Activated T-cell treated with anti-CD3 and anti-CD28 coated beads, Interleukin-2, amount 50 U/mL, for 4 hours (primary cell): ENCODE measurements at regions not wholly inside any gene's neighbourhood (a gene's known extent, or its start where the extent isn't known, plus 50 kb on each side); places are given as distances from the start of the nearest gene placed in this dataset.
"Not testable (repeated sequence)": the region's sequence is repeated elsewhere in the genome, so short reads cannot be mapped to it uniquely, and the experiment has no call there.

Experiments used
- ATAC-seq, 2 donors: fragments of 200-7000 bp; cut with Tn5 transposase; one replicate each; pipeline ENCODE4 v1.10.0; 2021
- DNase-seq: peaks from one replicate; pipeline ENCODE4 v3.0.0-alpha.2; 2020
- H3K27me3 Mint-ChIP-seq: one replicate; pipeline ENCODE4 v1.8.0; 2021; ENCODE audit warnings: low read depth, mixed read lengths
- H3K36me3 Mint-ChIP-seq: one replicate; pipeline ENCODE4 v1.8.0; 2022; ENCODE audit warnings: mixed read lengths; ENCODE audit not compliant: insufficient read depth
- H3K4me1 Mint-ChIP-seq: one replicate; pipeline ENCODE4 v1.8.0; 2021; ENCODE audit warnings: low read depth, mixed read lengths
- H3K4me3 Mint-ChIP-seq: one replicate; pipeline ENCODE4 v1.8.0; 2021; ENCODE audit warnings: mild to moderate bottlenecking, moderate library complexity, mixed read lengths
- H3K9me3 Mint-ChIP-seq: one replicate; pipeline ENCODE4 v1.8.0; 2021; ENCODE audit warnings: mixed read lengths

GRCh38 chr1:189787201-189787600, 690.5 kb downstream of the BRINP3 start:
- H3K4me1 Mint-ChIP-seq = no peaks in the 10 kb centered on the region
- DNase-seq (no peak), ATAC-seq (no peak)
- H3K4me3 Mint-ChIP-seq = no peak overlapping the region
- H3K9me3 Mint-ChIP-seq = peaks cover 19% of the 10 kb centered on the region
- H3K27me3 Mint-ChIP-seq = no peaks in the 10 kb centered on the region
- H3K36me3 Mint-ChIP-seq = no peaks in the 10 kb centered on the region

- DNase-seq = no peak
- Mint-ChIP-seq H3K36me3 (no peaks in the 10 kb centered on the region), H3K4me3 (no peak overlapping the region), H3K9me3 (peaks cover 19% of the 10 kb centered on the region), H3K27me3 (no peaks in the 10 kb centered on the region), H3K4me1 (no peaks in the 10 kb centered on the region)
- no peak for ATAC-seq
Measured at GRCh38 chr1:189790335-189790734, 687.3 kb downstream of the BRINP3 start.

GRCh38 chr1:189803364-189803763, 674.3 kb downstream of the BRINP3 start:
- DNase-seq (no peak), ATAC-seq (no peak)
- H3K27me3 Mint-ChIP-seq = no peaks in the 10 kb centered on the region
- no peaks in the 10 kb centered on the region for H3K36me3 Mint-ChIP-seq
- peaks cover 2% of the 10 kb centered on the region for H3K9me3 Mint-ChIP-seq
- no peak overlapping the region for H3K4me3 Mint-ChIP-seq
- no peaks in the 10 kb centered on the region for H3K4me1 Mint-ChIP-seq

- Mint-ChIP-seq H3K4me3 (no peak overlapping the region), H3K4me1 (no peaks in the 10 kb centered on the region), H3K27me3 (no peaks in the 10 kb centered on the region), H3K9me3 (no peaks in the 10 kb centered on the region), H3K36me3 (no peaks in the 10 kb centered on the region)
- no peak for ATAC-seq
- no peak for DNase-seq
Measured at GRCh38 chr1:189804352-189804751, 673.3 kb downstream of the BRINP3 start.

- Mint-ChIP-seq H3K9me3 (no peaks in the 10 kb centered on the region), H3K36me3 (no peaks in the 10 kb centered on the region), H3K4me1 (no peaks in the 10 kb centered on the region), H3K27me3 (no peaks in the 10 kb centered on the region), H3K4me3 (no peak overlapping the region)
- no peak for DNase-seq
- no peak for ATAC-seq
Measured at GRCh38 chr1:189805735-189806134, 671.9 kb downstream of the BRINP3 start.

GRCh38 chr1:189810639-189811038, 667.0 kb downstream of the BRINP3 start:
- not testable (repeated sequence) for H3K9me3 Mint-ChIP-seq, H3K36me3 Mint-ChIP-seq, ATAC-seq, H3K4me1 Mint-ChIP-seq, H3K4me3 Mint-ChIP-seq, DNase-seq, H3K27me3 Mint-ChIP-seq

- Mint-ChIP-seq H3K9me3 (no peaks in the 10 kb centered on the region), H3K4me1 (no peaks in the 10 kb centered on the region), H3K4me3 (no peak overlapping the region), H3K36me3 (no peaks in the 10 kb centered on the region), H3K27me3 (no peaks in the 10 kb centered on the region)
- no peak for ATAC-seq
- no peak for DNase-seq
Measured at GRCh38 chr1:189811960-189812359, 665.7 kb downstream of the BRINP3 start.

- H3K27me3 Mint-ChIP-seq = no peaks in the 10 kb centered on the region
- ATAC-seq (no peak), DNase-seq (no peak)
- H3K9me3 Mint-ChIP-seq = peaks cover 9% of the 10 kb centered on the region
- no peaks in the 10 kb centered on the region for H3K4me1 Mint-ChIP-seq
- H3K36me3 Mint-ChIP-seq = no peaks in the 10 kb centered on the region
- H3K4me3 Mint-ChIP-seq = no peak overlapping the region
Measured at GRCh38 chr1:189816558-189816957, 661.1 kb downstream of the BRINP3 start.

- H3K4me3 Mint-ChIP-seq = no peak overlapping the region
- H3K27me3 Mint-ChIP-seq = no peaks in the 10 kb centered on the region
- no peaks in the 10 kb centered on the region for H3K36me3 Mint-ChIP-seq
- peaks cover 14% of the 10 kb centered on the region for H3K9me3 Mint-ChIP-seq
- DNase-seq (no peak), ATAC-seq (no peak)
- no peaks in the 10 kb centered on the region for H3K4me1 Mint-ChIP-seq
Measured at GRCh38 chr1:189819751-189820150, 657.9 kb downstream of the BRINP3 start.

- H3K4me1 Mint-ChIP-seq = no peaks in the 10 kb centered on the region
- H3K4me3 Mint-ChIP-seq = no peak overlapping the region
- no peaks in the 10 kb centered on the region for H3K27me3 Mint-ChIP-seq
- no peak for DNase-seq
- H3K36me3 Mint-ChIP-seq = no peaks in the 10 kb centered on the region
- peaks cover 23% of the 10 kb centered on the region for H3K9me3 Mint-ChIP-seq
- ATAC-seq = no peak
Measured at GRCh38 chr1:189821833-189822232, 655.8 kb downstream of the BRINP3 start.

GRCh38 chr1:189834813-189835212, 642.9 kb downstream of the BRINP3 start:
- Mint-ChIP-seq H3K36me3 (no peaks in the 10 kb centered on the region), H3K4me1 (no peaks in the 10 kb centered on the region), H3K4me3 (no peak overlapping the region), H3K9me3 (peaks cover 11% of the 10 kb centered on the region), H3K27me3 (no peaks in the 10 kb centered on the region)
- no peak for DNase-seq
- no peak for ATAC-seq

GRCh38 chr1:189847613-189848012, 630.1 kb downstream of the BRINP3 start:
- DNase-seq = no peak
- ATAC-seq = no peak
- peaks cover 5% of the 10 kb centered on the region for H3K9me3 Mint-ChIP-seq
- H3K4me1 Mint-ChIP-seq = no peaks in the 10 kb centered on the region
- no peak overlapping the region for H3K4me3 Mint-ChIP-seq
- no peaks in the 10 kb centered on the region for H3K27me3 Mint-ChIP-seq
- no peaks in the 10 kb centered on the region for H3K36me3 Mint-ChIP-seq

GRCh38 chr1:189851806-189852367, 625.8 kb downstream of the BRINP3 start:
- Mint-ChIP-seq H3K27me3 (no peaks in the 10 kb centered on the region), H3K36me3 (no peaks in the 10 kb centered on the region), H3K9me3 (peaks cover 11% of the 10 kb centered on the region), H3K4me1 (no peaks in the 10 kb centered on the region), H3K4me3 (no peak overlapping the region)
- ATAC-seq (no peak), DNase-seq (no peak)

- Mint-ChIP-seq H3K4me3 (no peak overlapping the region), H3K27me3 (no peaks in the 10 kb centered on the region), H3K4me1 (no peaks in the 10 kb centered on the region), H3K9me3 (peaks cover 14% of the 10 kb centered on the region), H3K36me3 (no peaks in the 10 kb centered on the region)
- DNase-seq (no peak), ATAC-seq (no peak)
Measured at GRCh38 chr1:189859385-189859977, 618.2 kb downstream of the BRINP3 start.

- ATAC-seq (no peak), DNase-seq (no peak)
- H3K9me3 Mint-ChIP-seq = peaks cover 16% of the 10 kb centered on the region
- no peaks in the 10 kb centered on the region for H3K27me3 Mint-ChIP-seq
- no peaks in the 10 kb centered on the region for H3K4me1 Mint-ChIP-seq
- H3K4me3 Mint-ChIP-seq = no peak overlapping the region
- H3K36me3 Mint-ChIP-seq = no peaks in the 10 kb centered on the region
Measured at GRCh38 chr1:189866606-189867005, 611.1 kb downstream of the BRINP3 start.
